ENCODE measurements at regions not wholly inside any gene's neighbourhood (a gene's known extent, or its start where the extent isn't known, plus 50 kb on each side); places are given as distances from the start of the nearest gene placed in this dataset.

- no peak for TF ChIP-seq CTCF (IDR thresholded peaks at IDR 0.05)
- TF ChIP-seq POLR2AphosphoS5 (IDR thresholded peaks at IDR 0.05): no peak
Observed at GRCh38 chr7:41378156-41378555, 324.7 kb downstream of the INHBA start.
